Lower lobe of right lung (tissue), 2 donors: ENCODE measurements at regions not wholly inside any gene's neighbourhood (a gene's known extent, or its start where the extent isn't known, plus 50 kb on each side); places are given as distances from the start of the nearest gene placed in this dataset.

Experiments
- ATAC-seq, 2 donors: fragments of 200-7000 bp; cut with Tn5 transposase; one replicate each; pipeline ENCODE4 v1.9.1; 2020 to 2022; ENCODE audit warnings: mild to moderate bottlenecking in 2 of 2, moderate library complexity in 2 of 2
- DNase-seq: peaks from one replicate; pipeline ENCODE4 v3.0.0-alpha.2; 2020
- H3K27ac ChIP-seq: fragments of 200-600 bp; one replicate; pipeline ENCODE4 v1.8.0; 2022
- H3K27me3 ChIP-seq: fragments of 200-600 bp; one replicate; pipeline ENCODE4 v1.8.0; 2022; ENCODE audit warnings: low read depth
- H3K36me3 ChIP-seq: fragments of 200-600 bp; one replicate; pipeline ENCODE4 v1.8.0; 2022; ENCODE audit warnings: mild to moderate bottlenecking
- H3K4me1 ChIP-seq: fragments of 200-600 bp; one replicate; pipeline ENCODE4 v1.8.0; 2022
- H3K4me3 ChIP-seq: fragments of 200-600 bp; one replicate; pipeline ENCODE4 v1.8.0; 2022; ENCODE audit warnings: mild to moderate bottlenecking
- H3K9me3 ChIP-seq: fragments of 200-600 bp; one replicate; pipeline ENCODE4 v1.8.0; 2022
- CTCF ChIP-seq: fragments of 200-600 bp; IDR thresholded peaks from one replicate; pipeline ENCODE4 v1.8.0; 2022; ENCODE audit warnings: antibody characterized with exemption, mild to moderate bottlenecking
- intact Hi-C: fragments of 100-400 bp; cut with DNase I; formaldehyde crosslinking; loops from one replicate; pipeline ENCODE4 v1.11.0; 2022
- donor health status: DM: no; HTN: yes; CAD: no; lungs with severe emphysema.

GRCh38 chr22:49506010-49506400 is 321.7 kb downstream of the BRD1 start:
- DNase-seq (no peak), ATAC-seq (no peak)
- H3K9me3 ChIP-seq, result peaks cover under 1% of the 10 kb centered on the region
- H3K4me1 ChIP-seq, result no peaks in the 10 kb centered on the region
- intact Hi-C loops, result no loop called here
- H3K27ac ChIP-seq, result no peak overlapping the region
- no peaks in the 10 kb centered on the region for H3K36me3 ChIP-seq
- H3K27me3 ChIP-seq, result no peaks in the 10 kb centered on the region
- TF ChIP-seq CTCF, result no peak
- no peak overlapping the region for H3K4me3 ChIP-seq

- intact Hi-C loops, result no loop called here
- DNase-seq (no peak), ATAC-seq (no peak)
- H3K27ac ChIP-seq, result no peak overlapping the region
- no peaks in the 10 kb centered on the region for H3K4me1 ChIP-seq
- H3K9me3 ChIP-seq, result no peaks in the 10 kb centered on the region
- H3K36me3 ChIP-seq, result no peaks in the 10 kb centered on the region
- no peak for TF ChIP-seq CTCF
- no peaks in the 10 kb centered on the region for H3K27me3 ChIP-seq
- no peak overlapping the region for H3K4me3 ChIP-seq
Measured at GRCh38 chr22:49505337-49506009, 322.2 kb downstream of the BRD1 start.

GRCh38 chr22:49503896-49504521 is 323.7 kb downstream of the BRD1 start:
- no peak for DNase-seq

GRCh38 chr22:49503321-49503720 is 324.4 kb downstream of the BRD1 start:
- no peaks in the 10 kb centered on the region for H3K9me3 ChIP-seq
- no peak overlapping the region for H3K4me3 ChIP-seq
- TF ChIP-seq CTCF, result no peak
- DNase-seq, result no peak
- intact Hi-C loops, result no loop called here
- H3K27ac ChIP-seq, result no peak overlapping the region
- H3K36me3 ChIP-seq, result no peaks in the 10 kb centered on the region
- no peaks in the 10 kb centered on the region for H3K27me3 ChIP-seq
- ATAC-seq, result no peak
- H3K4me1 ChIP-seq, result no peaks in the 10 kb centered on the region

More at GRCh38 chr22:49503896-49504521, 323.7 kb downstream of the BRD1 start:
- no peaks in the 10 kb centered on the region for H3K36me3 ChIP-seq
- H3K9me3 ChIP-seq, result no peaks in the 10 kb centered on the region
- ATAC-seq, result no peak
- no peaks in the 10 kb centered on the region for H3K27me3 ChIP-seq
- intact Hi-C loops, result no loop called here
- H3K4me1 ChIP-seq, result no peaks in the 10 kb centered on the region
- no peak overlapping the region for H3K27ac ChIP-seq
- TF ChIP-seq CTCF, result no peak
- no peak overlapping the region for H3K4me3 ChIP-seq

GRCh38 chr22:49502126-49502826 is 325.4 kb downstream of the BRD1 start:
- no peaks in the 10 kb centered on the region for H3K27me3 ChIP-seq
- intact Hi-C loops, result no loop called here
- H3K4me3 ChIP-seq, result no peak overlapping the region
- no peaks in the 10 kb centered on the region for H3K4me1 ChIP-seq
- DNase-seq, result no peak
- no peak overlapping the region for H3K27ac ChIP-seq
- no peaks in the 10 kb centered on the region for H3K36me3 ChIP-seq
- no peak for ATAC-seq
- no peak for TF ChIP-seq CTCF
- no peaks in the 10 kb centered on the region for H3K9me3 ChIP-seq
